M059J (cell line): ENCODE measurements at regions not wholly inside any gene's neighbourhood (a gene's known extent, or its start where the extent isn't known, plus 50 kb on each side); places are given as distances from the start of the nearest gene placed in this dataset.
A peak's percentile ranks its signal among the peaks of the same experiment; 100 is the strongest.
"Not testable (repeated sequence)": the region's sequence is repeated elsewhere in the genome, so short reads cannot be mapped to it uniquely, and the experiment has no call there.

Source experiments
- DNase-seq: peaks from one replicate; pipeline ENCODE4 v3.0.0-alpha.2; 2012; ENCODE audit warnings: low read depth

DNA sequence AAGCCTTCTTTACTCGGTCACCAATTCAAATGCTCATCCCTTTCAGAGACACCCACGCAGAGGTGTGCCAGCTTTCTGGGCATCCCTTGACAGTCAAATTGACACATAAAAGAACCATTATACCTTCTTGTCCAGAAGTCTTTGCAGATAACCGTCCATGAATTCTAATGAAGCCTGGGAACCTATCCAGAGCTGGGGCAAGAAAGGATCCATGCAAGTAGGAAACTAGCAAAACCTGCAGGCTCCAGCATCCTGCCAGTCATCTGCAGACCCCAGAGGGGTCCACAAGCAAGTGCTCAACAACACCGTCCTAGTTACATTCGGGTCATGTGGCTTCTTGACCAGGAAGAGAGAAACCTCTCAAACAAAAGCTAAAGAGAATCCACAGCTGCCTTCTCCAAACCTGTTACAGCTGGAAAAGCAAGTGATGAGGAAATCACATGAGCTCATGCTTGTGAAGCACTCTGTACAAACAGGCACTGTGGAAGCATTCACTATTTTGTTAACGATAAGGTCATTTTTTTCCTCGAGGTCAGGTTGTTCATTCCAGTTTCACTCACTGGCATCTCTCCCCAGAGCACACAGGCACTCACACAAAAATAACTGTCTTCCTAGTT lies 80.2 kb upstream of the DMRT1 start:
- DNase-seq, result no peak

DNA sequence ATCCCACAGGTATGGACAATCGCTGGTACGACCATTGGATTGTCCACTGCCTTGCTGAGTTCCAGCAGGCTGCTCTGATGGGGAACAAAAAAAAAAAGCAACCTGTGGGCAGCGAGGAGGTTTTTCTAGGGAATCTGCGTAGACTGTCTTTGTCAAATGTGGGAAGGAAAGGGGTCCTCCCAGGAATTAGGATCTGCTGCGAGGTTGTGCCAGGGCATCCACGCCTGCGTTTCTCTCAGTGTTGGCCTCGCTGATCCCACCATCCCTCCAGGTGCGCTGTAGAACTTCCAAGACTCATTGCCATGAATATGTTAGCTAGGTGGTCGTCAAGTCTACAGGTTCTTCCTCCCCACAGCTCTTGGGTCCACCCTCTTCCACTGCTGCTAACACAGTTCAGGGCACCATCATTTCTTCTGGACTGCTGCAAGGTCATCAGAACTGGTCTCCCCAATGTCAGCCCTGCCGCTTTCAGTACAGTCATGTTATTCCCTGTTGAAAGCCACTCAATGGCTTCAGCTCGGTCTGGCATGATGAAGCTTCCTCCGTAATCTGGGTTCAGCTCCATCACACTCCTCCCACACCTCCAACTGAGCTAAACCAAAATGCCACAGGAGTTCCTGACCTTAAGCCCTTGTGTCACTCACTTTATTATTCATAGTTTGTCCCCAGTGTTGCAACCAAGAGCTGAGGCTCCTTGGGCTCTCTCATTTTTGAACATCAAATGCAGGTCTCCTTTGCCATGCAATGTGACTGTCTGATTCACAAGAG lies 79.5 kb upstream of the DMRT1 start:
- no peak for DNase-seq

DNA sequence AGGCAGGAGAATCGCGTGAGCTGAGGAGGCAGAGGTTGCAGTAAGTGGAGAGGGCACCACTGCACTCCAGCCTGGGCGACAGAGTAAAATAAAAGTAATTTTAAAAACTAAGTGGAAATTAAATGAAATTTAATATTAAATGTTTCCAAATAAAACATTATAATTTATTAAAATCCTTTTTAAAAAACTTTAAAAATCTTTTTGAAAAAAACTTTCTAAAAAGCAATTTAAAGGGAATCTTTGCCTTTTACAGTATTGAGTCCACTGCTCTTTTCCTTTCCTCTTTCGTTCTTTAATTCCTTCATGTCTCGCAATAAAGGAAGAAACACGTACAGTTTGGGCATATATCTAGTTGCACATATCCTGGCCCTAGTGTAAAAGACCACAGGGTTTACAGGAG lies 77.8 kb upstream of the DMRT1 start:
- no peak for DNase-seq

DNA sequence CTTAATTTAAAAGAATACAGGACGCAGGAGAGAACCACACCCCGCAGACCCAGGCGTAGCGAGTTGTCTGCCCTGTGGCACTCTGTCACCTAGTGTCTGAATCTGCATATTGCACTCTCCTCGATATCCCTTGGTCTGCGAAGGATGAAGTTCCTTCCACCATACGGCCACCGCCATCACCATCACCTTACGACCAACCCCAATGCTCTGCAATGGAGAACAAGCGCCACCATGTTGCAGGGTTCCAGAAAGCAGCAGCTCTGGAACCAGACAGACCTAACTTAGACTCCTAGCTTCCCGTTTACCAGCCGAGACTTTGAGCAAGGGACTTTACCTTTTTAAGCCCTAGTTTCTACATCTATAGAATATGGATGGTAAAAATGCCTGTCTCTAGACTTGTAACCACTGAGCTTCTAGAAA lies 77.4 kb upstream of the DMRT1 start:
- peak; percentile 89 for DNase-seq

DNA sequence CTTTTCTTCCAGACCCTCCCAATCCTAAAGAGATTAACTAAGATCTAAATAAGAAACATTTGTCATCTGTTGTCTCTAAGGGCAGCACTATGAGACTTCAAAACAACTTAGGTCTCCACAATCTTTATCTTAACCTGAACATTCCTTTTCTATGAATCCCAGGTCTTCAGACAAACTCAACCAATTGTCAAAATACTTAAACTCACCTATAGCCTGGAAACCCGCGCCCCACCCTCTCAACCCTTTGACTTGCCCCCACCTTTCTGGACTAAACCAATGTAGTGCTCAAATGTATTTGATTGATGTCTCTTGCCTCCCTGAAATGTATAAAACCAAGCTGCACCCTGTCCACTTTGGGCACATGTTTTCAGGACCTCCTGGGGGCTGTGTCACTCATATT lies 76.5 kb upstream of the DMRT1 start:
- no peak for DNase-seq

DNA sequence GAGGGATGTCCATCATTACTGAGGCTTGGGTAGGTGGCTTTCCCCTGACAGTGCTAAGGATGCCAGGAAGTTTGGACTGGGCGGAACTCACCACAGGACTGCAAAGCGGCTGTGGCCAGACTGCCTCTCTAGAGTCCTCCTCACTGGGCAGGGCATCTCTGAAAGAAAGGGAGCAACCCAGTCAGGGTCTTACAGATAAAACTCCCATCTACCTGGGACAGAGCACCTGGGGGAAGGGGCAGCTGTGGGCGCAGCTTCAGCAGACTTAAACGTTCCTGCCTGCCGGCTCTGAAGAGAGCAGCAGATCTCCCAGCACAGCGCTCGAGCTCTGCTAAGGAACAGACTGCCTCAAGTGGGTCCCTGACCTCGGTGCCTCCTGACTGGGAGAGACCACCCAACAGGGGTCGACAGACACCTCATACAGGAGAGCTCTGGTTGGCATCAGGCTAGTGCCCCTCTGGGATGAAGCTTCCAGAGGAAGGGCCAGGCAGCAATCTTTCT lies 74.4 kb upstream of the DMRT1 start:
- not testable (repeated sequence) for DNase-seq

DNA sequence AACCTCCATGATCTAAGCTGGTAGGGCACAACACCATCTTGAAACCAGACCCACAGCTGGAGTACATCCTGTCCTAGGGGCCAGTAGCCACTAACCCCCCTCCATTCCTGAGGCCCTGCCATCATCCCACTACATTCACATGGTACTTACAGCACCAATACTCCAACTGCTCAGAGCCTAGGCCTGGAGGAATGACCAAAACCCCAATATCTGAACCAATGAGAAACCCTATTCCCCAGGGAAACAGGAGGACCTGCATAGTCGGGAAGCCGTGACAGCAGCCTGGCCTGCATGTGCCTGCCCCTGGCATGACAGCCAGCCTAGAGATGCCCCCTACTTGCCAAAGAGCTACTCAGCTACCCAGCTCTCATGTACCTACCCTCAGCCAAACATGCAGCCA lies 65.4 kb upstream of the DMRT1 start:
- no peak for DNase-seq

DNA sequence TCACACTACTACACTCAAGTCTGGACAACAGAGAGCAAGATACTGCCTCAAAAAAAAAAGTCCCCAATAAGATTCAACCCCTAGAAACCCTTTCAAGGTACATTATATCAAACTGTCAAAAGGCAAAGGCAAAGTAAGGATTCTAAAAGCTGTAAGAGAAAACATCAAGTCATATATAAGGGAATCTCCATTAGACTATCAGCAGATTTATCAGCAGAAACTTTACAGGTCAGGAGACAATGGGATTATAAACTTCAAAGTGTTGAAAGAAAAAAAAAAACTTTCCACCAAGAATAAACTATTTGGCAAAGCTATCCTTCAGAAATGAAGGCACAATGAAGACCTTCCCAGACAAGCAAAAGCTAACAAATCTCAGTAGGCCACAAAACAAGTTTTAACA lies 63.5 kb upstream of the DMRT1 start:
- no peak for DNase-seq

DNA sequence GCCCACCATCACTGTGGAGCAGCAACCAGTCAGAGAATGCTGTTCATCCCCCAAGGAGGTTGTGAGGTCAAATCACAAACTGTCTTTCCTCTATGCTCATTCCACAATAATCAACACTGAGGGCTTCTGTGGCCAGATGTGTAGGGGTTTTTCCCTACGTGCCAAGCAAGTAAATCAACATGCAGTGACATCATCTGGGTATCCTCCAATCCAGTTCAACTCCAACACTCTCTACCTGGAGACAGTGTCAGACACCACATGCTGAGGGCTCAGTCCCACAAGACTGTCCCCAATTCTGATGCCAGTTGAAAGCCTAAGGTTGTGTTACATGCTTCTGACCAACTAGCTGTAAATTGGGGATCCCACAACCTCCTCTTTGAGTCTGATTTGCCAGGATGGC lies 57.3 kb upstream of the DMRT1 start:
- no peak for DNase-seq

DNA sequence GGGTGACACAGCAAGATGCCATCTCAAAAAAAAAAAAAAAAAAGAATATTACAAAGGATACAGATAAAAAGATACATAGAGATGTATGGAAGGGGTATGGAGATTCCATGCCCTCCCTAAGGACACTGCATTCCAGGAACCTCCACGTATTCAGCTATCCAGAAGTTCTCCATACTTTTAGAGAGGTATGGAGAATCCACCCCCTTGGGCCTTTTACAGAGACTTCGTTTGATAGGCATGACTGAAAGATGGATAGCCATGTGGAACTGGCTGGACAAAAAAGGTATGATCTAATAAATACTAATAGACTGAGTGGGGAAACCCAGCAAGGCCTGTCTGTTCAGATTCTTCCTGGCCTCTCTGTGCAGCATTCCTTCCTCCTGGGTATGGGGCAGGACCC lies 56.6 kb upstream of the DMRT1 start:
- no peak for DNase-seq

DNA sequence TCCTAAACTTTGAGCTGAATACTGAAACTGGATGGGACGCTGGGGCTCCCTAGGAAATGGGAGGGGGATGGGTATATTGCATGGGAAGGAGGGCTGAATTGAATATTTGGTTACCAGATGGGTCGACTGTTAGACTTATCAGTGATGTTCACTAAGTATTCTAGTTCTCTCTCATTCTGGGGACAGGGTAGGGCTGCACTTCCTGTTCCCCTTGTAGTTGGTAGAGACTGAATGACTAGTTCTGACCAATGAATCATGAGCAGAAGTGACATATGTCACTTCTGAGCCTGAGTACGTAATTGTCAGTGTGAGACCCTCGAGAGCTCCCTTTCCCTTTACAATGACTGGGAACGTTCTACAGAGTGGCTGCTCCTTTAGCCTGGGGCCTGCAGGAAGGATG lies 55.5 kb upstream of the DMRT1 start:
- no peak for DNase-seq

DNA sequence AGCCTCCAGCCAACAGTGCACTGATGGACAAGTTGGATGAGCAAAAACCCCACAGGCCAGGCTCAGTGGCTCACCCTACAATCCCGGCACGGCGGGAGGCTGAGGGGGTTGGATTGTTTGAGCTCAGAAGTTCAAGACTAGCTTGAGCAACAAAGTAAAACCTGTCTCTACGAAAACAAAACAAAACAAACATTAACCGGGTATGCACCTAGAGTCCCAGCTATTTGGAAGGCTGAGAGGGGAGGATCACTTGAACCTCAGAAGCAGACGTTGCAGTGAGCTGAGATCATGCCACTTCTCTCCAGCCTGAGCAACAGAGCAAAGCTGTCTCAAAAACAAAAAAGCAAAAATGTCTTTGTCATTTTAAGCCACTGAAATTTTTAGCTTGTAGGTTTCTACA lies 55.1 kb upstream of the DMRT1 start:
- no peak for DNase-seq

DNA sequence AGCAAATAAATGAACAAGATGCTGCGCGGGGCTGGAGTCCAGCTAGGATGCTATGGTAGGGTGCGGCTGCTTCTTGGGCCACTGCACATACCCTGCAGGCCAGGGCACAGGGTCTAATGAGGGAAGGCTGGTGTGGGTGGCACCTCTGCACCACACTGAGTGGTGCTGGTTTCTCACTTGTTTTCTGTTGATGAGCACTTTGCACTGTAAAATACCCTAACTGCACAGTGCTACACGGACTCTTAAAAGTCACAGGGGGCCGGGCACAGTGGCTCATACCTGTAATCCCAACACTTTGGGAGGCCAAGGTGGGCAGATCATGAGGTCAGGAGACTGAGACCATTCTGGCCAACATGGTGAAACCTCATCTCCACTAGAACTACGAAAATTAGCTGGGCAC lies 52.7 kb upstream of the DMRT1 start:
- no peak for DNase-seq
